HG02678 (cell line): ENCODE measurements at regions not wholly inside any gene's neighbourhood (a gene's known extent, or its start where the extent isn't known, plus 50 kb on each side); places are given as distances from the start of the nearest gene placed in this dataset.

Experiments
- ATAC-seq: cut with Tn5 transposase; IDR thresholded peaks from one replicate; pipeline ENCODE4 v1.9.1; 2021; ENCODE audit warnings: mild to moderate bottlenecking, moderate library complexity; ENCODE audit not compliant: unreplicated experiment

DNA sequence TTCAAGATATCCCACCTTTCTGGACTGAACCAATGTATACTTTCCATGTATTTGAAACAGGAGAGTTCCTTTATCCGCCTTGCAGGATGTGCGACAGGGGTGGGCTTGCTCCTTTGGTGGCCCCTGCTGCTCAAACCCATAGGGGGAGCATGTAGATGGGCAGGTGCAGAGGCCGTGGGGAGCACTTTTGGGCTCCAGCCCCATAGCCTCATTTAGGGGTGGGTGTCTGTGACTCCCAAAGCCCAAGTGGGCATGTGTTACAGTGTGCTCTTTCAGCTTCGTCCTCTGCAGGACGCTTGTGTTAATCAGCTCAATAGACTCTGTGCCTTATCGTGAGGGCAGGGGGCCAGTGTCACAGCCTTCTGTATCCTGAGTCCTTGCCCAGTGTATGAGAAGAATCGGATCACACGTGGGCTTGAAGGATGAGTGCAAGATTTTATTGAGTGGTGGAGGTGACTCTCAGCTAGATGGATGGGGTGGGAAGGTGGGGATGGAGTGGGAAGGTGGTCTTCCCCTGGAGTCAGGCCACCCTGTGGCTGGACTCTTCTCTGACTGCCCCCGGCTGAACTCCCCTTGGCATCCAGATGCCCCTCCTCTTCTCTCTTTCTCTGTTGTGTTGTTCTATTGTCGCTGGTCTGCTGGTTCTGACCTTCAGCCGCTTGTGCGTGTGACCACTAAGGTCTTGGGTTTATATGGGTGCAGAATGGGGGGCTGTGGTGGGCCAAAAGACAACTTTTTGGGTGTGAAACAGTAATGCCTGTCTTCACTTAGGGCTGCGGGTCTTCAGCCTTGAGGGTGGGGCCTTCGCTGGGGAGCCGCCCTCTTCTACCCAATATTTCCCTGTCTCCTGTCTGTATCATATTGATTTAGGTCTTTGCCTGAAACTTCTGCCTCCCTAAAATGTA, 262.2 kb downstream of the GLRX3 start:
- ATAC-seq: no peak

DNA sequence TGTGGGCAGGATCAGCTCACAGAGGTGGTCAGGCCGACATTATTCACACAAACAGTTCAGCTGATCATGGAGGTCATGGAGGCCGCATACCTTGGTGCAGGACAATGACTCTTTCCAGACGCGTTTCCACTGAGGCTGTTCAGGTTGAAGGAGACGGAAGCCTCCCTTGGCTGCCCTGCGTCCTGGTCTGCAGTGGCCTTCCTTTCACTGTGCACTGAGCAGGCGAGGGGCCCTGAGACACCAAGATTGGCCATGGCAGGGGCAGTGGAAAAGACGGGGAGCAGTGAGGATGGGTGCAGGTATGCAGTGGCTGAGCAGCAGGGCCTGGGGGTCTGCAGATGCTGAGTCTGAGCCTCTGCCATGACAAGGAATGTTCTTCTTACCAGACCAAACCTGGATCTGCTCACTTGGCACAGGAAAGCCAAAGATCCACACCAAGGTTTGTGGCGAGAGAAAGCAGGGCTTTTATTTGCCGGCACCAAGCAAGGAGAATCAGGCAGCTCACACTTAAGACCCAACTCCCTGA, 263.3 kb downstream of the GLRX3 start:
- no peak for ATAC-seq

DNA sequence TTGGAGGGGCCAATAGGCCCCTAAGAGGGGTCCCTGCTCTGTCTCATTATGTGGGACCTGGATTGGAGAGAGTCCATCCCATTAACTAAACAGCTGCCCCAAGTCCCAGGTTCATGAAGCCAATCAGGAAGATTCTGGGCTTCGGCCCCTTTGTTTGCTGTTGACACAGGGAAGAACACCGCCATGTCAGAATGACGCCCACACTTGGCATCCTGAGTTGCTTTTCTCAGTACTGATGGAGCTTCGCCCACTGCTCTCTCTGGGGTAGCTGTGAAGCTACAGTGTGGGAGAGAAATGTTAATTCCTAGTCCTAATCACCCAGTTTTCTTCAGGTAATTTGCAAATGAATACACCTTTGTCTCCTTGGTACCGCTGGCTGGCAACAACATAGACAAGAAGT, 264.7 kb downstream of the GLRX3 start:
- ATAC-seq: no peak

DNA sequence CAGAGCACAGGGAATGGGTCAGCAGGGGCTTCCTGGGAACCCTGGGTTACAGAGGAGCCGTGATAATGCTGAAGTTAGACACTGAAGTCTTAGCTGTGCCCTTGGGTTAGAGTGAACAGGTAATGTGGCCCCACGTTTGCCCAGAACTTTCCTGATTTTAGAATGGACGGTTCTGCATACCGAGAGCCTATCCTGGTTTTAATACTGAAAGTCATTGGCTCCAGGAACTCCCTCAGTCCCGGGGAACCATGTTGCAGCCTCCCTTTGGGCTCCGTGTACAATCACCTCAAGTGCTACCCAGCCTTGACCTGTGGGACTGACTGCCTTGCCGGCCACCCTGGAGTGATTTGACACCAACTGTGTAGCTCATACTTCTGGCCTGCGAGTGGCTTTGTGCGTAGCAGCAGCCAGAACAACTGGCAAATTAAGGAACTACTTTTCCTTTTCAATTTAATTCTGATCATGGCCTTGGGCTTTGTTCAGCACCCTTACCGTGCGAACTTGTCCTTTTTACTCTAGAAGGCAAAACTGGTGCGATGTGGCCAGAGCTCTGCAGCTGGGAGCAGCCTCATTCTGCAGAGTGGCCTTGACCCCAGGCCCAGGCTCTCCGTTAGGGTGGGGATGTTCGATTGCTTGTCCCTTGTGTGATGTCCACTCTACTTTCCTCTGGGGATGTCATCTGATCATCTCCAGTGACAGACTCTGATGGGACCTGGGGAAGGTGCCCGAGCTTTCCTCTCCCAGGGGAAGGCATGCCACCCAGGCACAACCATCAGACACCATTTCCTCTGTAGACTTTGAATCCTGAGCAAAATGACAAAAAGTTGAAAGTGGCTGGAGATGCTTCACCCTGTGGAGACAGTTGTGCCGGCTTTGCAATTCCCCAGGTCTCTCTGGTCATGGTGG, 265.9 kb downstream of the GLRX3 start:
- ATAC-seq: no peak

DNA sequence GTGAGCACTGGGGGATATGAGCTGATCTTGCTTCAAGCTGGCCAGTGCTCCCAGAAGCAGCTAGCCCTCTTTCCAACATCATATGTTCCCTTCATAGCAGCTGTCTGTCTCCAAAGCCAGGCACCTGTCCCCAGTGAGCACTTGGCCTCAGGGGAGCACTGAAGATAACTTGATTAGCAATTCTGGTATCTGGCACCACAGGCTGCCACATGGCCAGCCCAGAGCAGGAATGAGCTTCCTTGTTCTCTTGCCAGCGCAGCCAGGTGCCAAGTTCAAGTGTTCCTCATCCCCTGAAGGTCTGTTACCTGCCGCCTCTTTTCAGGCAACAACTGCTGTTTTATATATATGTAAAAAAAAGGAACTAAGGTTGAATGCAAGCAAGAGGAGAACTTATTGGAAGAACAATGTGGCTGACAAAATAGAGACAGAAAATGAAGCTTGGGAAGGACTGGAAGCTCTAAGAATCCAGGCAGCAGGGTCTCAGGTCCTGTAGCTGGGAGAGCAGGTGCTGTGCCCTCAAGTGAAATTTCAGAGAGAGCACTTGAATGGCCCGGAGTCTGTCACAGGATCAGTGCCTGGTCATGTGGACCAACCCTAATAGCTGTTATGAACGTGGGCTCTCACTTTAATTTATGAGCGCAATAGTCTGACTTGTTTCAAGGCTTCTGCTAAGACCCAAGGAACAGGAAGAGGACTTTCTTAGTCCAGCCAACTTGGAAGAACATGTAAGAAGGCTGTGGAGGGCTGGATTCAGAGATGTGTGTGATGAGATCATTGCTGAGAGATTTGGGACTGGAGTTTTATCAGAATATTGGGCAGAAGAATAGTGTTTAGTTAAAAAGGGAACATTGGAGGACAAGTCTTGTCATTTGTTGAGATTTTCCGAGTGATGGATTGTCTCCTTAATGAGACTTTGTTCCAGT, 267.2 kb downstream of the GLRX3 start:
- no peak for ATAC-seq

DNA sequence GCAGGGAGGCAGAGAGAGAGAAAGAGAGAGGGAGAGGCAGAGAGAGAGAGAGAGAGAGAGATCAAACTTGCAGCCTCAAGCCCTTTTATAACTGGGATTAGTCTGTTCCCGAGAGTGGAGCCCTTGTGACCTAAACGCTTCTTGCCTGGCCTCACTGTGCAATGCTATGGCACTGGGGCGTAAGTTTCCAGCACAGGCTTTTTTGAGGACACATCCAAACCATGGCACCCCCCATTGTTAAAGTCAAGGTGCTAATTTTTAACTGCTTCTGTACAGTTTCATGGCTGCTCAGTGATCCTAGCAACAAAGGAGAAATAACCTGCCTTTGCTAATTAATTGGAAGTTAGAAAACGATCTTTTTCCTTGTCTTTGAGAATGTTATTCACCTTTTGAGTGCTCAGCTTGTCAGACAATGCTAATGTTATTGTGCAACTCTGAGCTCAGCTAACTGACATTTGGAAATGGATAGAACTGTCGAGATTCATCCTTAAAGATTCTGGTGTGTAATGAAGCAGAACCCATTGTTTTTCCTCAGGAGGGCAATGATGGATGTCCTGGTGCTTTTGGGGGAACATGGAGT, 268.4 kb downstream of the GLRX3 start:
- no peak for ATAC-seq

DNA sequence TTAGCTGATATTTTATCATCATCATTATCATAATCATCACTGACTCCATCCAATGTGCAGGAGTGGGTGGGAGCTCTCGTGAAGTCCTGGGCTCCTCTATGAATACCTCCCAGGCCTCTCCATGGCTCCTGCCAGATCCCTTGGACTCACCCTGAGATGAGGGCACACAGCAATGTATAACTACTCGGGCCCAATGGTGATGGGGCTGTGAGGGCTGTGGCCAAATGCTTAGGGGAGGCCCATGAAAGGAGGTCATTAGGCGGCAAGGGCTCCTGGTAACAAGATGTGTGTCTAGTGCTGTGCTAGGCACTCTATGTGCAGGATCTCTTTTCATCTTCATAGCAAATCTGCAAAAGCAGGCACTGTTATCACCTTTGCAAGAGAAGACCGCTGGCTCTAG, 270.9 kb downstream of the GLRX3 start:
- no peak for ATAC-seq

DNA sequence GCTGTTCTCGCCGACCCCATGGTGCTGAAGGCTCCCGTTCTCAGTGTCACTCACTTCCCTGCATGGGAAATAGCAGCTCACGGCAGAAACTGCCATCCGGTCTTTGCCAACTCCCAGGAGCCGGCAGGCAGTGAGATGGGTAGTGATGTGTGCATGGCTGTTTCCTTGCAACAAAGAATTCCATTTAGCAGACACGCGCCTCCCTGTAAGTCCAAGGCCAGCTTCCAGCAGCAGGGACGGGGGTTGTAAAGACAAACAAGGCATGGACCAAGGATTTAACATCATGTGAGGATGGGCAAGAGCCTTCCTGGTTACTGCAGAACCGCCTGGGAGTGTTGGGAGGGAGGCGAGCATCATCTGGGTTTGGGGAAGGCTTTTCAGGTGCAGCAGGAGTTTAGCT, 273.1 kb downstream of the GLRX3 start:
- ATAC-seq: no peak

DNA sequence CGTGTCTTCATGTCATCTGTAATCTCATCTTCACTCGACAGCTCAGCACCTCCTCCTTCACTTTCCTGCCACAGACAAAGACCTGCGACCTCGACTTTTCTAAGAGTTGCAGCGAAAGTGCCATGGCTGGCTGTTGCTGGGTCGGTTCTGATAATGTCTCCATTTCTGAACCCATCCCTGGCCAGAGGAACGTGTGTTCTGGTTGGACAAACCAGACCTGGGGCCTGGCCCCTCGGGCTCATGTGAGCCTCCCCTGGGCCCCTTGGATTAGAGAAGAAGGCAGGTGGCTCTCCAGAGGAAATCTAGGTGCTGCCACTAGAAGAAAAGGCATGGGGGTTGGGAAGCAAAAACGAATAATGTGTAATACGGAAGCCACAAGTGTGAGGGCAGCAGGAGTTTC, 273.7 kb downstream of the GLRX3 start:
- no peak for ATAC-seq

DNA sequence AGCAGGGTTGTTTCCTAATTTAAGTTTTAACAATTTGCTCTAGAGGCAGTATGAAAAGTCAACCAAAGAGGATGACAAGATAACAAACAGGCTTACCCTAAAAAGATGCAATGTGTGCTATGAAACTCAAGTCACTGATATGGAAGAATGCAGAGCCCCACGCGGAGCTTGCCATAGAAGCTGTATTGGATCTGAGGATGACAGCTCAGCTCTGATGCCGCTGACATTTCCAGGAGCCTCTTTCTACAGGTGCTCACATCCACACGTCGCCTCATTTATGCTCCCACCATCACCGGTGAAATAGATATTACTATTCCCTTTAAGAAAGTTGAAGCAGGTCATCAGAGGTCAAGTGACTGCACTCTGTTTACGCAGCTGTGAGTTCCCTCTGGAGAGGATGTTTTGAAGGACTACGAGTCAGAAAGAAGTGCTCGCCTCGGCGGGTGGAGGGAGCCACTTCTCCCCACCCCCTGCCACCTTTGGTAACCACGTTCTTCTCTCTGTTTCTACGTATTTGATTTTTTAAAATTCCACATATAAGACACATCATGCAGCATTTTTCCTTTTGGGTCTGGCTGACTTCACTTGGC, 275.4 kb downstream of the GLRX3 start:
- ATAC-seq: no peak

DNA sequence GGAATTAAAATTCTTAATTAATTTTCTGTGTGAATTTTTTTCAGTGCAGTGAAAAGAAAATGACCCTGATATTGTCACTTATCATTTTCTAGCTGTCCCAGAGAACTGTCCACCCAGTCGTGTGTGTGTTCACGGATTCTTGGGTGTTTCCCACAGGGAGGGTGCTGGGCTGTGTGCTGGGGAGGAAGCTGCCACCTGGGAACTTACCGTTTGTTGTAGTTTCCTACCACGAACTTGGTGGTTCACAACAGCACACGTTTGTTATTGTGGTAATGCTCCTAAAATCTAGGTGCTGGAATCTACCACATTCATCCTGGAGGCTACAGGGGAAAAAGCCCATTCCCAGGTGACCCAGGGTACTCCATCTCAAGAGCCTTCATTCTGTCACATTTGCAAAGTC, 276.1 kb downstream of the GLRX3 start:
- no peak for ATAC-seq

DNA sequence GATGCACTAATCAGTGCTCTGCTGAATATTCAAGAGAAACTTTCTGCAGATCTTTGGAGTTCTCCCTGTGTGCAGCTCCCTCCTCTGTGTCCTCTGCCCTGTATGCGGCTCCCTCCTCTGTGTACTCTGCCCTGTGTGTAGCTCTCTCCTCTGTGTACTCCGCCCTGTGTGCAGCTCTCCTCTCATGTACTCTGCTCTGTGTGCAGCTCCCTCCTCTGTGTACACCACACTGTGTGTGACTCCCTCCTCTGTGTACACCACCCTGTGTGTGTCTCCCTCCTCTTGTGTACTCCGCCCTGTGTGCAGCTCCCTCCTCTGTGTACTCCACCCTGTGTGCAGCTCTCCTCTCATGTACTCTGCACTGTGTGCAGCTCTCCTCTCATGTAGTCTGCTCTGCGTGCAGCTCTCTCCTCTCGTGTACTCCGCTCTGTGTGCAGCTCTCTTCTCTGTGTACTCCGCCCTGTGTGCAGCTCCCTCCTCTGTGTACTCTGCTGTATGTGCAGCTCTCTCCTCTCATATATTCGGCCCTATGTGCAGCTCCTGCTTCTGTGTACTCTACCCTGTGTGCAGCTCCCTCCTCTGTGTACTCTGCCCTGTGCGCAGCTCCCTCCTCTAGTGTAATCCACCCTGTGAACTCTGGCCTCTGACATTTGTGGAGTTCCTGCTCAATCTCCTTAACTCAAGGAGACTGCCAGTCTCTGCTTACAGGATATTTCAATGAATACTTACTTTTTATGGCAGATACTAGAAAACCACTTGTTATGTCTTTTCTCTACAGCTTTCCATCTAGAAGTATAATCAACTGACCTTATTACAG, 280.4 kb downstream of the GLRX3 start:
- ATAC-seq: no peak

DNA sequence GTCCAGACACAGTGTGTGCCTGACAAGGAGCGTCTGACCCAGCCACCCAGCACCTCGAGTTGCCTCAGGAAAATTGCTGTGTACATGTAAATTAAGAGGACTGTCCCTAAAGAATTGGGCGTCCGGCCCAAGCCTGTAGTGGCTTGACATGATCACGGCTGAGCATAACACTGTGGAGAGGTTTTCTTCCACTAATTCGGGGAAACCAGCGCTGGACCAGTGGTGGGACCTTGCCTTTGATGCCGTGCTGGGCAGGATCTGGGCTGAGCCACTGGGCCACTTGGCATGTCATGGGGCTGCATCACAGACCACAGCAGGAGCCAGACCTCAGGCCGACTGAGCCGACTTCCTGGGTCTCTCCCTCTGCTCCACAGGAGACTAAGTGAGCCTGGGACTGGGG, 282.5 kb downstream of the GLRX3 start:
- ATAC-seq: no peak

DNA sequence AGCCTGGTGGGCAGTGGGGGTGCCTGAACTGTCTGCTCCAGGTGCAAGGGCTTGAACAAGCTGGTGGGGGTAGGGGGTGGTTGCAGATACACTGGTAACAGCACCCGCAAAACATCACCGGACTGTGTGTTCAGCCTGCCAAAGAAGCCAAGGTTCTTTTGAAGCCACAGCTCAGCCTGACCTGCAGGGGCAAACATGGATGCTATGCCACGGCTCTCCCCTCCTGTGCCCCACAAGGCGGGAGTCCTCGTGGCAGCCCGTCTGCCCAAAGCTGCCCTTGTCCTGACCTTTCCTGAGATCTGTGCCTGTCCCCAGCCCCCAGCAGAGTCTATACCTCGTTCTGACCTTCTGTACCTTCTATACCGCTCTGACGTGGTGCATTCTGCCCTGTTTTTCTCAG, 285.7 kb downstream of the GLRX3 start:
- no peak for ATAC-seq

DNA sequence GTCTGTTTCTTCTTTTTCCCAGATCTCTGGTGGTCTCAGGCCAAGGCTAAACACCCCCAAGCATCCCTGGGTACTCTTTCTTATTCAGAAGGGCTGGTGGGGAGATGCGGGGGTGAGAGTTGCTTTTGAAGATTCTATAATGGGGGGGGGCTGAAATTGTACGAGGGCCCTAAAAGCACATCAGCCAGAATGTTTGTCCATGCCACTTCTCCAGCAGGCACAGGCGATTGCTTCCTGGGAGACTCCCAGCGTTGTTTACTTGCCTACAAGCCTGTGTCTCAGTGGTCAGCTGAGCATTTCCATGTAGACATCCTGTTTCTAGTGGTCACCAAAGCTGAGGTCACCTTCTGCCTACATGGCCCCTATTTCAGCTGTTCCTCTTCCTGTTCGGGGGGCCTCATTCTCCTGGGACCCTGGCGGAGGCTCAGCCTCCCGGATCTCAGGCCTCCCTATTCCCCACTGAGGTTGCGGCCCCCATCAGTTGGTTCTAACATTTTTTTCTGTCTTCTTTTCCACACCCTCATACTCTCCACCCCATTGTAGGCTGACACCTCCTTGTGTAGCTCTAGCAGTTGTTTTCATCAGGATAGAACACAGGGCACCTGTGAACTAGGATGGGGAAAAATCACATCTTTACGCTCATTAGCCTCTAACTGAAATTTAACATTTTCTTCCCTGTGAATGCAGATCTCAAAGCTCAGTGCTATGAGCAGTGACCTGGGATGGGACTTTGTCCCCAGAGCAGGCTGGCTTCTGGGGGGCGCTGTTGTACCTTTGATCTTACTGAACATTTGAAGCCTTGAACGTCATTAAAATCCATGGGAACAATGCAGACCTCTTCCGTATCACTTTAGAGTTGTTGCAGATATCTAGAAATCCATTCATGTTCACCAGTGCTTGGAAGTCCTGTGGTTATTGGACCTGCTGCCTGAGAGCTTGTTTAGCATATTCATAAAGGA, 286.5 kb downstream of the GLRX3 start:
- ATAC-seq: no peak

DNA sequence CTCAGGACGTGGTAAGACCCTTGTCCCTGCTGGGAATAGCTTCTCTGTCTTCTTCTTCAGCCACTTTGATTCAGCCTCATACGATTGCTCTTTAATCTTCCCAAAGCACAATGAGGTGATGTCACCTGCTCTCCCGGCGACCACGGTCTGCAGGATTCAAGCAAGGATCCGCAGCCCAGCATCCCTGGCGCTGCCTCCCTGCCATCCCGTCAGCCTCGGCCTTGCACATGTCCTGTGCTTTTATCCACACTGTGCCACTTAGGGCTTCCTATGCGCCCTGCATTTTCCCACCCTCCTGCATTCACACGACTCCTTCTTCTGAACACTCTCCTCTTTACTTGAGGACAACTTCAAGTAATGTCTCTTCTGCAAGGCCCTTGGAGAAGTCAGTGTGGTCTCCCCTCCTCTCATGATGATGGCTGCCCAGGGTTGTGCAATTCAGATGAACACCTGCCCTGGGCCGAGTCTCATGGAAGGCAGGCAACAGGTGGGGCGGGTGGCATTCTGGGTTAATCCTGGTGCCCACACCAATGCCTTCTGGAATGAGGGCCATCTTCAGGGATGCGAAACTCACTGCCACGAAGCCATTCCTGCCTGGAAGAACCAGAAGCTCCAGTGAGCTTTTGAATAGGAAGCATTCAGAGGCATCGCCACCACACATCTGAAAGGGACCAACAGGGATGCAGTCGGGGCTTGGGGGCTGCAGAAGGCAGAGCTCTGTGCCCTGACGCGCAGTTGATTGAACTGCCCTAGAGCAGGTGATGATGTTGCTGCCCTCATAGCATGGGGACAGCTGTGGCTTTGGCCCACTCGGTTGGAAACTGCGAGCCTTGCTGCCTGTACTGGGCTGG, 287.5 kb downstream of the GLRX3 start:
- no peak for ATAC-seq

DNA sequence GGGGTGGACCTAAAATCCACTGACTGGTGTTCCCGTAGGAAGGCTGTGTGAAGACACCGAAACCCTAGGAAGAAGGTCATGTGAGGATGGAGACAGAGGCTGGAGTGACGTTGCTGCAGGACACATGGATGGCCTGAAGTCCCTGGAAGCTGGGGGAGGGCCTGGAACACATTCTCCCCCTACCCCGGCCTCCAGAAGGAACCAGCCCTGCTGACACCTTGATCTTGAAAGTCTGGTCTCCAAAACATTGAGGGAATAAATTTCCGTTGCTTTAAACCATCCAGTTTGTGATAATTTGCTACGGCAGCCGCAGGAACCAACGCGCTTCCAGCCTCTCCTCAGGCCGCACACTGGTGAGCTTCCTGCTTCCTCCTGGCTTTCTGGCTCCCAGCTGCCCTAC, 288.2 kb downstream of the GLRX3 start:
- ATAC-seq: no peak
